ENCODE measurements at regions not wholly inside any gene's neighbourhood (a gene's known extent, or its start where the extent isn't known, plus 50 kb on each side); places are given as distances from the start of the nearest gene placed in this dataset.

GRCh38 chr6:16078064-16078463 lies 50.8 kb upstream of the MYLIP start:
- DNase-seq (no peak), ATAC-seq (ENCODE audit: poor library complexity) (no peak)
- intact Hi-C loops (cut with DNase I), result no loop called here

GRCh38 chr6:16069671-16070070 lies 59.2 kb upstream of the MYLIP start:
- intact Hi-C loops (cut with DNase I), result no loop called here
- DNase-seq (no peak), ATAC-seq (ENCODE audit: poor library complexity) (no peak)

- intact Hi-C loops (cut with DNase I), result no loop called here
- DNase-seq, result no peak
Measured at GRCh38 chr6:16069222-16069621, 59.7 kb upstream of the MYLIP start.

GRCh38 chr6:16067568-16067967 lies 61.3 kb upstream of the MYLIP start:
- no peak for ATAC-seq (ENCODE audit: poor library complexity)
- intact Hi-C loops (cut with DNase I), result no loop called here
- no peak for DNase-seq

More at GRCh38 chr6:16069222-16069621, 59.7 kb upstream of the MYLIP start:
- ATAC-seq (ENCODE audit: poor library complexity), result no peak

- ATAC-seq (ENCODE audit: poor library complexity) (no peak), DNase-seq (no peak)
- intact Hi-C loops (cut with DNase I), result no loop called here
Measured at GRCh38 chr6:16064671-16065072, 64.2 kb upstream of the MYLIP start.

- intact Hi-C loops (cut with DNase I), result no loop called here
- DNase-seq (no peak), ATAC-seq (ENCODE audit: poor library complexity) (no peak)
Measured at GRCh38 chr6:16063580-16063979, 65.3 kb upstream of the MYLIP start.

- DNase-seq, result no peak
- ATAC-seq (ENCODE audit: poor library complexity), result no peak
- intact Hi-C loops (cut with DNase I), result no loop called here
Measured at GRCh38 chr6:16061818-16062217, 67.1 kb upstream of the MYLIP start.

GRCh38 chr6:16060039-16060438 lies 68.8 kb upstream of the MYLIP start:
- ATAC-seq (ENCODE audit: poor library complexity) (no peak), DNase-seq (no peak)
- intact Hi-C loops (cut with DNase I), result no loop called here

GRCh38 chr6:16059496-16059895 lies 69.4 kb upstream of the MYLIP start:
- ATAC-seq (ENCODE audit: poor library complexity), result no peak
- DNase-seq, result no peak
- intact Hi-C loops (cut with DNase I), result no loop called here

- ATAC-seq (ENCODE audit: poor library complexity) (no peak), DNase-seq (no peak)
- intact Hi-C loops (cut with DNase I), result no loop called here
Measured at GRCh38 chr6:16058929-16059345, 69.9 kb upstream of the MYLIP start.

GRCh38 chr6:16058201-16058928 lies 70.5 kb upstream of the MYLIP start:
- intact Hi-C loops (cut with DNase I), result no loop called here
- no peak for DNase-seq
- no peak for ATAC-seq (ENCODE audit: poor library complexity)

GRCh38 chr6:16057446-16057845 lies 71.4 kb upstream of the MYLIP start:
- intact Hi-C loops (cut with DNase I), result no loop called here
- DNase-seq (no peak), ATAC-seq (ENCODE audit: poor library complexity) (no peak)

- DNase-seq (no peak), ATAC-seq (ENCODE audit: poor library complexity) (no peak)
- intact Hi-C loops (cut with DNase I), result no loop called here
Measured at GRCh38 chr6:16056263-16056870, 72.5 kb upstream of the MYLIP start.

- intact Hi-C loops (cut with DNase I), result no loop called here
- no peak for DNase-seq
Measured at GRCh38 chr6:16055852-16056251, 73.0 kb upstream of the MYLIP start.

GRCh38 chr6:16049168-16049567 lies 79.7 kb upstream of the MYLIP start:
- ATAC-seq (ENCODE audit: poor library complexity), result no peak
- no peak for DNase-seq
- intact Hi-C loops (cut with DNase I), result no loop called here

More at GRCh38 chr6:16055852-16056251, 73.0 kb upstream of the MYLIP start:
- no peak for ATAC-seq (ENCODE audit: poor library complexity)

GRCh38 chr6:16048221-16048620 lies 80.7 kb upstream of the MYLIP start:
- ATAC-seq (ENCODE audit: poor library complexity), result no peak
- no peak for DNase-seq
- intact Hi-C loops (cut with DNase I), result no loop called here

- no peak for ATAC-seq (ENCODE audit: poor library complexity)
- intact Hi-C loops (cut with DNase I), result no loop called here
- no peak for DNase-seq
Measured at GRCh38 chr6:16047435-16047990, 81.4 kb upstream of the MYLIP start.

GRCh38 chr6:16045238-16045637 lies 83.6 kb upstream of the MYLIP start:
- DNase-seq (no peak), ATAC-seq (ENCODE audit: poor library complexity) (no peak)
- intact Hi-C loops (cut with DNase I), result no loop called here

GRCh38 chr6:16044211-16044643 lies 84.7 kb upstream of the MYLIP start:
- intact Hi-C loops (cut with DNase I), result no loop called here
- no peak for ATAC-seq (ENCODE audit: poor library complexity)
- DNase-seq, result no peak
